Ishikawa (cell line): ENCODE measurements at regions not wholly inside any gene's neighbourhood (a gene's known extent, or its start where the extent isn't known, plus 50 kb on each side); places are given as distances from the start of the nearest gene placed in this dataset.

ENCODE experiments used
- CEBPB ChIP-seq: IDR thresholded peaks from 2 replicates; pipeline ENCODE4 v1.6.1; 2012
- EP300 ChIP-seq: IDR thresholded peaks from 2 replicates; pipeline ENCODE4 v1.6.1; 2012; ENCODE audit warnings: borderline replicate concordance
- NFIC ChIP-seq: IDR thresholded peaks from 2 replicates; pipeline ENCODE4 v1.6.1; 2012
- RAD21 ChIP-seq: IDR thresholded peaks from 2 replicates; pipeline ENCODE4 v1.6.1; 2012; ENCODE audit warnings: low read depth
- REST ChIP-seq: IDR thresholded peaks from 2 replicates; pipeline ENCODE4 v1.6.1; 2012; ENCODE audit warnings: low read depth, mild to moderate bottlenecking
- TAF1 ChIP-seq: IDR thresholded peaks from 2 replicates; pipeline ENCODE4 v1.6.1; 2012; ENCODE audit warnings: low read depth, mild to moderate bottlenecking
- YY1 ChIP-seq: IDR thresholded peaks from 2 replicates; pipeline ENCODE4 v1.6.1; 2012; ENCODE audit warnings: low read depth

DNA sequence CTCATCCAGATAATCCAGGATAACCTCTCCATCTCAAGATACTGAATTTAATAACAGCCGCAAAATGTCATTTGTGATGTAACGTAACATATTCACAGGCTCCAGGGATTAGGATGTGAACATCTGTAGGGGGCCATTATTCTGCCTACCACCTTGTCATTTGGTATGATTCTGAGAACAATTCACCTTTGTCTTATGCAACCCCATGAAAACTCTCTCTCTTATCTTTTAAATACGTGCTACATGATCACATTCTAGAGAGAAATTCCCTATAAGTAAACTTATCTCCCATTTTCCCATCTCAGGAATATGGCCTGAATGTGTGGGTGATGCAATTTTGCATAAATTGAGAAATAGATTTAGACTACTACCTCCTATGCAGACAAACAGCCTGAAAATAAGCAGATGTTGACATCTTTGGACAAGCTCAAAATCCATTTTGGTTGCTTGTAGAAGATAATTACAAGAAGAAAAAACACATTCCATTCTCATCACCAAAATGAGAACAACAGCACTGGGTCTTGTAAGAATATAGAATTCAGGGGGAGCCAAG is 255.4 kb upstream of the STXBP5 start:
- TF ChIP-seq RAD21: no peak
- TF ChIP-seq EP300: no peak
- no peak for TF ChIP-seq CEBPB
- TF ChIP-seq REST: no peak
- no peak for TF ChIP-seq TAF1
- TF ChIP-seq NFIC: no peak
- no peak for TF ChIP-seq YY1
